ENCODE measurements at regions not wholly inside any gene's neighbourhood (a gene's known extent, or its start where the extent isn't known, plus 50 kb on each side); places are given as distances from the start of the nearest gene placed in this dataset.

GRCh38 chr2:22734373-22735045, 650.5 kb upstream of the KLHL29 start:
- TF ChIP-seq, protein P1, sequence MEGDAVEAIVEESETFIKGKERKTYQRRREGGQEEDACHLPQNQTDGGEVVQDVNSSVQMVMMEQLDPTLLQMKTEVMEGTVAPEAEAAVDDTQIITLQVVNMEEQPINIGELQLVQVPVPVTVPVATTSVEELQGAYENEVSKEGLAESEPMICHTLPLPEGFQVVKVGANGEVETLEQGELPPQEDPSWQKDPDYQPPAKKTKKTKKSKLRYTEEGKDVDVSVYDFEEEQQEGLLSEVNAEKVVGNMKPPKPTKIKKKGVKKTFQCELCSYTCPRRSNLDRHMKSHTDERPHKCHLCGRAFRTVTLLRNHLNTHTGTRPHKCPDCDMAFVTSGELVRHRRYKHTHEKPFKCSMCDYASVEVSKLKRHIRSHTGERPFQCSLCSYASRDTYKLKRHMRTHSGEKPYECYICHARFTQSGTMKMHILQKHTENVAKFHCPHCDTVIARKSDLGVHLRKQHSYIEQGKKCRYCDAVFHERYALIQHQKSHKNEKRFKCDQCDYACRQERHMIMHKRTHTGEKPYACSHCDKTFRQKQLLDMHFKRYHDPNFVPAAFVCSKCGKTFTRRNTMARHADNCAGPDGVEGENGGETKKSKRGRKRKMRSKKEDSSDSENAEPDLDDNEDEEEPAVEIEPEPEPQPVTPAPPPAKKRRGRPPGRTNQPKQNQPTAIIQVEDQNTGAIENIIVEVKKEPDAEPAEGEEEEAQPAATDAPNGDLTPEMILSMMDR (IDR thresholded peaks at IDR 0.05), result no peak
- no peak for TF ChIP-seq POLR2A (IDR thresholded peaks at IDR 0.05)

All from heart left ventricle (tissue), 13 donors.